Progenitor cell of endocrine pancreas (in vitro differentiated cells): ENCODE measurements at regions not wholly inside any gene's neighbourhood (a gene's known extent, or its start where the extent isn't known, plus 50 kb on each side); places are given as distances from the start of the nearest gene placed in this dataset.

ENCODE experiments used
- DNase-seq: peaks from one replicate; pipeline ENCODE4 v3.0.0; 2021; ENCODE audit warnings: low spot score; ENCODE audit not compliant: unreplicated experiment
- H3K27ac Mint-ChIP-seq: 2 replicates; pipeline ENCODE4 v1.8.0; 2021; ENCODE audit warnings: mild to moderate bottlenecking, moderate library complexity, mixed read lengths
- H3K27me3 Mint-ChIP-seq: 2 replicates; pipeline ENCODE4 v1.8.0; 2021; ENCODE audit warnings: mixed read lengths
- H3K36me3 Mint-ChIP-seq: 2 replicates; pipeline ENCODE4 v1.8.0; 2022; ENCODE audit warnings: mixed read lengths; ENCODE audit not compliant: insufficient read depth
- H3K4me1 Mint-ChIP-seq: 2 replicates; pipeline ENCODE4 v1.8.0; 2021; ENCODE audit warnings: low read depth, mixed read lengths
- H3K4me3 Mint-ChIP-seq: 2 replicates; pipeline ENCODE4 v1.8.0; 2021; ENCODE audit warnings: low read depth, mild to moderate bottlenecking, moderate library complexity, mixed read lengths
- H3K9me3 Mint-ChIP-seq: 2 replicates; pipeline ENCODE4 v1.8.0; 2021; ENCODE audit warnings: low read depth, mixed read lengths
- TF ChIP-seq, protein P1 (sequence below): fragments of 200-600 bp; sonication (generic); IDR thresholded peaks from one replicate; pipeline ENCODE4 v1.5.0; 2021; ENCODE audit warnings: antibody characterized with exemption, mild to moderate bottlenecking; ENCODE audit not compliant: unreplicated experiment

- DNase-seq: no peak
- no peak overlapping the region for H3K27ac Mint-ChIP-seq
- no peaks in the 10 kb centered on the region for H3K9me3 Mint-ChIP-seq
- TF ChIP-seq, protein P1, sequence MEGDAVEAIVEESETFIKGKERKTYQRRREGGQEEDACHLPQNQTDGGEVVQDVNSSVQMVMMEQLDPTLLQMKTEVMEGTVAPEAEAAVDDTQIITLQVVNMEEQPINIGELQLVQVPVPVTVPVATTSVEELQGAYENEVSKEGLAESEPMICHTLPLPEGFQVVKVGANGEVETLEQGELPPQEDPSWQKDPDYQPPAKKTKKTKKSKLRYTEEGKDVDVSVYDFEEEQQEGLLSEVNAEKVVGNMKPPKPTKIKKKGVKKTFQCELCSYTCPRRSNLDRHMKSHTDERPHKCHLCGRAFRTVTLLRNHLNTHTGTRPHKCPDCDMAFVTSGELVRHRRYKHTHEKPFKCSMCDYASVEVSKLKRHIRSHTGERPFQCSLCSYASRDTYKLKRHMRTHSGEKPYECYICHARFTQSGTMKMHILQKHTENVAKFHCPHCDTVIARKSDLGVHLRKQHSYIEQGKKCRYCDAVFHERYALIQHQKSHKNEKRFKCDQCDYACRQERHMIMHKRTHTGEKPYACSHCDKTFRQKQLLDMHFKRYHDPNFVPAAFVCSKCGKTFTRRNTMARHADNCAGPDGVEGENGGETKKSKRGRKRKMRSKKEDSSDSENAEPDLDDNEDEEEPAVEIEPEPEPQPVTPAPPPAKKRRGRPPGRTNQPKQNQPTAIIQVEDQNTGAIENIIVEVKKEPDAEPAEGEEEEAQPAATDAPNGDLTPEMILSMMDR: no peak
- no peaks in the 10 kb centered on the region for H3K36me3 Mint-ChIP-seq
- H3K27me3 Mint-ChIP-seq: no peaks in the 10 kb centered on the region
- no peak overlapping the region for H3K4me3 Mint-ChIP-seq
- H3K4me1 Mint-ChIP-seq: peaks cover 11% of the 10 kb centered on the region
These were observed 437.9 kb downstream of the PIK3R1 start for GRCh38 chr5:68653471-68653870.

DNA sequence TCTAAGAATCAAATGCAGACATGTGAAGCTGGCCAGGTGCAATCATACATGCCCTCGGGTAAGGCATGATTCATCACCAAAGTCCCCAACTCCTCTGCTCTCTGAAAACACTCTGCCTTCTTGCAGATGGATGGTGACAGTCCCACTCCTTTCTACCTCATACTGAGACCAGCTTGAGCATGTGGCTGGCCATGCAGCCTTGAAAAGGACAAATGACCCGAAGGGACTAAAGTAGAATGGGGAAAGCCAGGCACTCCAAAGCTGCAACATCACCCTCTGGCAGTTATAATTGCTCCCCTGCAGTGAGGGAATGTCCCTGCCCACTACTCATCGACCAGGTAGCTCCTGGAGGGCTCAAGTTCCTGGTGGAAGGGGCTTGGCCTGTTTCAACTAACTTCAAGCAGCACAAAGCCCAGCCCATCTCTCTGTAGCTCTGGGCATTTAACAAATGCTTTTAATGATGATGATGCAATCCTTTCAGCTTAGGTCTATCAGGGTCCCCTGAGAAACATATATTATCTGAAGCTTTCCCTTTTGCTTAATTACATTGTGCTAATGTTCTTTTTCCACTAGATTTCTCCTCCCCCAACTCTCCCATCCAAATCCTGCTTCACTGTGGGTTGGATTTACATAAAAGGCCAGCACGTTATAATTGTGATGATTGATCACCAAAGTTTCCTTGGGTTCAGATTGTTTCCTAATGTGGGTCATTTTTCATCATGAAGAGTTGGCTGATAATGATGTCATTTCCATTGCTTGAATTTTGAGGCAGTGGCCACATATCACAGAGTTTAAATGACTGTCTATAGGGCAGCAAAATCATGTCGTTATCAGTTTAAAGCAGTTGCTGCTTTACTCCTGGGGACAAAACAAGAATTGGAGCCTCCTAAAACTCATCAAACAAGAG lies 436.5 kb upstream of the SLC30A5 start:
- H3K4me1 Mint-ChIP-seq: peaks cover 2% of the 10 kb centered on the region
- no peaks in the 10 kb centered on the region for H3K9me3 Mint-ChIP-seq
- no peak for DNase-seq
- no peak overlapping the region for H3K4me3 Mint-ChIP-seq
- no peak overlapping the region for H3K27ac Mint-ChIP-seq
- TF ChIP-seq, protein P1: no peak
- H3K36me3 Mint-ChIP-seq: no peaks in the 10 kb centered on the region
- no peaks in the 10 kb centered on the region for H3K27me3 Mint-ChIP-seq

- Mint-ChIP-seq H3K27me3 (no peaks in the 10 kb centered on the region), H3K4me1 (peaks cover 2% of the 10 kb centered on the region), H3K4me3 (no peak overlapping the region), H3K27ac (no peak overlapping the region), H3K9me3 (no peaks in the 10 kb centered on the region), H3K36me3 (no peaks in the 10 kb centered on the region)
- TF ChIP-seq, protein P1: no peak
- DNase-seq: no peak
These were observed 434.9 kb upstream of the SLC30A5 start for GRCh38 chr5:68658810-68659372.

DNA sequence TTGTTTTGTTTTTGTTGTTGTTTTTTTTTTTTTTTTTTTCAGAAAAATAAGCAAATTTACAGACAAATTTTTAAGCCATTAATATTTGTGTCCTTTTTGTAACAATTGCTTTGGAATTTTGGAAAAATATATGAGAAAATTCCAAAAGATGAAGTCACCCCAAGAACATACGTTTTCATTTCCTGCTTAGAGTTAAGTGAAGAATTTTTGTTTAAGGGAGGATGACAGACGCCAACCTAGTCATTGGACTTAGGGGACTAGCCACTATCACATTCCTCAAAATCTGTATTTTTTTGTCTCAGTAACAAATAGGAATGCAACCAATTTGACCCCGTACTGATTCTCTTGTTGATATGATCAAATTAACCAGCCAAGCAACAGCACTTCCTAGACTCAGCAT lies 433.9 kb upstream of the SLC30A5 start:
- H3K4me3 Mint-ChIP-seq: no peak overlapping the region
- H3K9me3 Mint-ChIP-seq: no peaks in the 10 kb centered on the region
- H3K4me1 Mint-ChIP-seq: peaks cover 2% of the 10 kb centered on the region
- H3K36me3 Mint-ChIP-seq: no peaks in the 10 kb centered on the region
- no peaks in the 10 kb centered on the region for H3K27me3 Mint-ChIP-seq
- H3K27ac Mint-ChIP-seq: no peak overlapping the region
- TF ChIP-seq, protein P1: no peak
- DNase-seq: no peak

DNA sequence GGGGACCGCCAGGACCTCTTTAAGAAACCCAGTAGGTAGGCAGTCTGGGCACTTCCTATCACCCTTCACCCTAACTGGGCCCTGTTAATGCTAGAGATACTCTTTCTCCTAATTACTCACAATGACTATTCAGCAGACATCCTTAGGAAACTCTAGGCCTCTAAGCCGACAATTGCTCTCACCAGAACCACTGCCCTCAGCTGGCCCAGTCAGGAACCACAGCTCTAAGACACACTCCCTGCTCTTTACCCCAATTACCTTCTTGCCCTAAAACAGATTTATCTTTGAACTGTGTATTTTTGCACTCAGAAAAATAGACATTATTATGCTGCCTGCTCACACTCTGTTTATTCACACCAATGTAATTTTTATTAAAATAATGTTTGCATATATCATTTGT lies 432.6 kb upstream of the SLC30A5 start:
- H3K4me3 Mint-ChIP-seq: no peak overlapping the region
- H3K36me3 Mint-ChIP-seq: no peaks in the 10 kb centered on the region
- no peaks in the 10 kb centered on the region for H3K27me3 Mint-ChIP-seq
- DNase-seq: no peak
- H3K9me3 Mint-ChIP-seq: no peaks in the 10 kb centered on the region
- H3K27ac Mint-ChIP-seq: no peak overlapping the region
- TF ChIP-seq, protein P1: peak; percentile 43
- peaks cover 2% of the 10 kb centered on the region for H3K4me1 Mint-ChIP-seq
